Activated T-helper 1 cell treated with Interleukin-2 at 50 U/mL for 16 hours (primary cell): ENCODE measurements at regions not wholly inside any gene's neighbourhood (a gene's known extent, or its start where the extent isn't known, plus 50 kb on each side); places are given as distances from the start of the nearest gene placed in this dataset.
A peak's percentile ranks its signal among the peaks of the same experiment; 100 is the strongest.
"Not testable (repeated sequence)": the region's sequence is repeated elsewhere in the genome, so short reads cannot be mapped to it uniquely, and the experiment has no call there.

ENCODE experiments used
- DNase-seq: peaks from one replicate; pipeline ENCODE4 v3.0.0-alpha.2; 2020; ENCODE audit warnings: low read depth

DNA sequence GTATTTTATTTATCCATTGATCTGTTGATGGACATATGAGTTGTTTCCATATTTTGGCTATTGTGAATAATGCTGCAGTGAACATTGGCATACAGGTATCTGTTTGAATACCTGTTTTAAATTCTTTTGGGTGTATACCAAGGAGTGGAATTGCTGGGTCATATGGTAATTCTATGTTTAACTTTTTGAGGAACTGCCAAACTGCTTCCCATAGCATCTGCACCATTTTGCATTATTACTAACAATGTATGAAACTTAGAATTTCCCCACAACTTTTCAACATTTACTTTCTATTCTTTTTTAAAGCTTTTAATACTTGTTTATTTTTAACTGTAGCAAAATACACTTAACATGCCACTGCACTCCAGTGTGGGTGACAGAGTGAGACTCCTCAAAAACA is 57.0 kb upstream of the MSN start:
- DNase-seq = no peak

DNA sequence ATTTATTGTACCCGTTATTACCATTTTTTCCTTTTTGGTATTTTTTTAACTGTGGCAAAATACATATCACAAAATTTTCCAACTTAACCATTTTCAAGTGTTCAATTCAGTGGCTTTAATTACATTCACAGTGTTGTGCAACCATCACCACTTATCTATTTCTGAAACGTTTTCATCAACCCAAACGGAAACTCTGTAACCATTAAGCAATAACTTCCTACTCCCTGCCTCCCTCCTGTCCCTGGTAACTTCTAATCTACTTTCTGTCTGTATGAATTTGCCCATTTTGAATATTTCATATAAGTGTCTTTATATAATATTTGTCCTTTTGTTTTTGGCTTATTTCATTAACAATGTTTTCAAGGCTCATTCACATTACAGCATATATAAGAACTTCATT is 57.4 kb upstream of the MSN start:
- no peak for DNase-seq

DNA sequence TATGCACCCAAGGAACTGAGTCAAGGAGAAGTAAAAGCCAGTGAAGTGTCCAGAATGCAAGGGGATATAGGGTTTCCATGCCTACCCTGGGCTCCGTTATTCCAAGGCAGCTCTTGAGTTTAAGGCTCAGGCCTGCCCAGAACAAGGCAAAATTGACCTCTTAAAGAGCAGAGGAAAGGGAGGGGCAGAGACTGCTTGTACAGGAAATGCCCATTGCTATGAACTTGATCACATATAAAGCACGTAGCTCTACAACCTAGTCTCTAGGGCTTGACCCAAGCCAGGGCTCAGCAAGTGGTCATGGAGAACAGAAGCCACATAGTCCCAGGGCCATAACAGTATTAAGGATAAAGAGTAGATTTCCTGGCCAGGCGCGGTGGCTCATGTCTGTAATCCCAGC is 58.2 kb upstream of the MSN start:
- DNase-seq = no peak

DNA sequence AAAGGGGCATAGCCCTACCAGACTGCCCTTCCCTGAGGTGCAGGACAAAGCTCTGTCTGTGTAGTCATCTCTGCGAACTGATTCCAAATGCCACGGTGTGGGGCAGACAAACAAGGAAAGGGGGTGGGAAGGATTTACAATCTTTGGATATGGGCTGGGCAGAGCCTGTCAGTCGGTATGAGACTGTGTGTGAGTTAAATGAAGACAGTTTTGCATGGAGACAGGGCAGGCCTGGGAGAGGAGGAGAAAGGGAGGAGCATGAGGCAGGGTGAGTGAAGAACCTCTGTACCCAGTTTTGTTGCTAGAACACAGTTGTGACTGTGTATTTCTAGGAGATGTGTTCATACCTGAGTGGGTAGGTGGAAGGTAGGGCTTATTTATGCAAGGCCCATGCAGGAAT is 59.4 kb upstream of the MSN start:
- DNase-seq = no peak

DNA sequence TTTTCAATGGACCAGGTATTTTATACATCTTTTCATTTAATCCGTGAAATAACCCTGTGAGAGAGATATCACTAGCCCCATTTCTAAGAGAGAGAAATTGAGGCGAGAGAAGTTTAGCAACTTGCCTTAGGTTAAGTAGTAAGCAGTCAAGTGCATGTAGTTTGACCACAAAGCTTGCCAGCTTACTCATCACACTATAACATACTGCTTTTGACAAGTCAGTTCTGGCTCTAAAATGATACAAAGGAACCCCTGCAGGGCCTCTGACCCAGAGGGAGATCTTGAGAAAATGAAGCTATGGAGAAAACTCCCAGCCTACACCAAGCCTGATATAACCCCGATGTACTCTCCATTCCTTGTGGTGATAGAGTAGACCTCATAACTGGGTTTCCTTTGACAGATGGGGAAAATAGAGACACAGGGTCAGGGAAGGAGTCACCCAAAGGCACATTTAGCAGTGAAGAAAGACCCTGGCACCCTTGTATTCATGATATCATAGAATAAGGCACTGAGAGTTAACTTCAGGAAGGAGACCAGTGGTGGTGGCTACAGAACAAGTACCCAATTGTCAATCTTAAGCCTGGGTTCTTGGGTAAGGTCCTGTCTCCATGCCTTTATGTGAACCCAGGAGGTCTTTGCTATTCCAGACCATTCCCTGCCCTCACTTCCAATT is 60.2 kb upstream of the MSN start:
- DNase-seq = no peak

DNA sequence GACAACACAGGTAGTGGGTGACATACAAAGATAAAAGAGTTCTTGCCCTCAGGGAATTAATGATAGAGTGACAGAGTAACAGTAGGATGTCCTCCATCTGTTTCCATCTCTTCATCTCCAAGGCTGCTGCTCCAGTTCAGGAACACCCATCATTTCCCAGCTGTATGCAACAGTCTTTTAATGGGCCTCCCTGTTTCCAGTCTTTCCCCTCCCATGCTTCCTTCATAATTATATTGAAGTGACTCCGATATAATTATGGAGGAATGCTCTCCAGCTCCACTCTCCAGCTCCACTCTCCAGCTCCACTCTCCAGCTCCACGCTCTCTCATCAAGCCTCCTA is 65.3 kb upstream of the MSN start:
- DNase-seq = no peak

DNA sequence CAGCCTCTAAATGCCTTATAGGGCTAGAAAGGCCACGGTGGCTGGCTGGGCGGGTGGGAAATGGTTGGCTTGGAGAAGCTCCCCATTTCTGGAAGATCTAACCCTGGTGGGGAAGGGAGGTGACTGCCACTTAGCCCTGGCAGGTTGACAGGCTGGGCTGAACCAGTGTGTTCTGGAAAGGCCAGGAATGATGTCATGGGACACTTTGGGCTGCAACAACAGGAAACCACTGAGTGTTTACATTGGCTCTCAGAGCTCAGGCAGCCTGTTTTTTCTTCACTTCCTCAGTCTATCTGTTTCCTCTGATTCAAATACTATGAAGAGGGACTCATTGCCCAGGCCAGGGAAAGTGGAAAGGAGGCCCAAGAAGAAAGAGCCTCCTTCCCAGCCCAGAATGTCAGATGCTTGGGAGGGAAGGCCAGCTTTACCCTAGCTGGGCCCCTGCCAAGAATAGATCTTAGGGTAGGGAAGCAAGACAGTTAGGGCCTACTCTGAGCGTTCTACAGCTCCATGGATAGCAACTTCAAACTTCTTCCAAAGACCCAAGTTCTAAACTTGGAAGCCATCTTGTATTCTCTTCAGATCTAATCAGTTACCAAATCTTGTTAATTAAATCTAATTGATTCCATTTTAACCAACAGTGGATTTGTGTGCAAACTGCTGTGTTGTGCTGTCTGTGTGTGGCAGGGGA is 65.8 kb upstream of the MSN start:
- DNase-seq = peak; percentile 35

DNA sequence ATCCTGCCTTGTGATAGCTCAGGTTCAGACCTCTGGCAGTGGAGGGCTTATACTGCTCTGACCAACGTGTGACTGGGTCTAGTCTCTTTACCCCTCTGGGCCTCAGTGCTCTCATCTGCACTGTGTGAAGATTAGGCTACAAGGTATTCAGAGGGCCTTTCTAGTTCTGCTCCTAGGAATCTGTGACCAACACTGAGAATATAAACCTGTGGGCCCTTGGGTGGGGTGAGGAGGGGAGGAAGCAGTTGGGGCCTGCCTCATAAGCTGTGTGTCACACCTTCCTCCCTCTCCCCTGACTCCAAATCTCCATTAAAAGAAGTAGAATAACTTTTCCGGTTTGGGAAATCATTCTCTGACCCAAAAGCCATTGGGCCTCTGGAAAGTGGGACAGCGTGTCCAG is 66.3 kb upstream of the MSN start:
- DNase-seq = no peak

DNA sequence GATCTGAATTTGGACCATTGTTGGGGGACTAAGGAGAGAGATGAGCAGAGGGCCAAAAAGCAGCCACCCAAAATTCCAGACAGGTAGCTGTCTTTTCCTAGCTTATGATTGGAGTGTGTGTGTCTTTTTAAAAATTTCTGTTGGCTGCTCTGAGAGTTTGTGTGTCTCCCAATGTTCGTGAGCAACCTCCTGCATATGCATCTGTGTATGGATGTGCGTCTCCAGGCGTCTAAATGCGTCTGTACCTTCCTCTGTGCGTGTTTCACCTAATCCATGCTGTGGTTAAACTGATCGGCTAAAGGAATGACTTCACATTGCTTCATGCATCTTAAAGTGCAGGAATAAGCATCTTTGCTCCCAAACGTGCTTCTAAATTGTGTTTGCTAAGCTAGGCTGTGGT is 65.5 kb upstream of the LAS1L start:
- no peak for DNase-seq

DNA sequence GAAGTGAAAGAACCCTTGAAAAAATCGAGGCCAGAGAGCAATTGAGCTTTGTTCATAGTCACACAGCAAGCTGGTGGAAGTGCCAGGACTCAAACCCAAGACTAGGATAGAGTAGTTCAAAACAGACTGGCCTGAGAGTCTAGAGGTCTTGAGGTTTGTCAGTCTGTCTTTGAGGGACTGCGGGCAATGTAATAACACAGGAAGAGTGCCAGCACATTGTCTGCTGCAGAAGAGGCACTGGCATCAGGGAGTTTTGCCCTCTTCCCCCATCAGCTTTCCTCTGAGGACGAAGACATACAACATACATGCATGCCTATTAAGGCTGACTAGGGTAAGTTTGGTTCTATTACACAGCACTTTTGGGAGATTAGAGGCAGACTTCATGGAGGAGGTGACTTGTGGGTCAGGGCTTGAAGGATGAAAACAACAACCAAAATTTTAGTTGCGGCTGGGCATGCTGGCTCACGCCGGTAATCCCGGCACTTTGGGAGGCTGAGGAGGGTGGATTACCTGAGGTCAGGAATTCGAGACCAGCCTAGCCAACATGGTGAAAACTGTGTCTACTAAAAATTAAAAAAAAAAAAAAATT is 64.1 kb upstream of the LAS1L start:
- DNase-seq = no peak

DNA sequence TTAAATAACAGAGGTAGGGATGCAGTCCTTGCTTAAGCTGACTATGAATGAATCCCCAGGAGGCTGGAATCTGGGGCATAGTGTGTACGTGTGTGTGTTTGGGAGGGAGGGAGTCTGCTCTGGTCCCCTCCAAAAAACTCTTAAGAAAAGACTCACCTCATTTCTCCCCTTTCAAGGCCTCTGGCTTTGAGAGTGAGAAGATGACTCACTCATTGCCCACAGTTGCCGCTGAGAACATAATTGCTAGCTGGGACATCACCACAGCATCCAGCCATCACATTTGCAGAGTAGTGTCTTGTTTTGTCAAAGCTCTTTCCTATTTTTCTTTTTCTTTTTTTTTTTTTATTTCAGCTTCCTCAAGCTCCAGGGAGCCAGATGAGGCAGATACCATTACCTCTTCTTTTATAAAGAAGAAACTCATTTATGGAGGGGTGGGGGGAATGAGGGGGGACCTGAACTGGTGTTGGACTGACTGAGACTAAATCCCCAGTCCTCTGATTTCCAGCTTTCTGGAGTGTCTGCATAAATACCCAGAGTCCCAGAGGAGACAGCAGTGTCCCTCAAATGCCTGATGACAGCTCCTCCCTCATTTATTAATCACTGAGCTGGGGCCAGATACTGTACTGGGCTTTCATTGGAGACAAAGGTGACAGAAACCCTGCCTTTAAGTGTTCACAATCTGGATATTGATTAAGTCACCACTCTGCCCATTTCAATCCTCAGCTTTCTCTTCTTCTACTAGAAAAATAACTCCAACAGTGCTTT is 61.9 kb upstream of the LAS1L start:
- peak; percentile 39 for DNase-seq

DNA sequence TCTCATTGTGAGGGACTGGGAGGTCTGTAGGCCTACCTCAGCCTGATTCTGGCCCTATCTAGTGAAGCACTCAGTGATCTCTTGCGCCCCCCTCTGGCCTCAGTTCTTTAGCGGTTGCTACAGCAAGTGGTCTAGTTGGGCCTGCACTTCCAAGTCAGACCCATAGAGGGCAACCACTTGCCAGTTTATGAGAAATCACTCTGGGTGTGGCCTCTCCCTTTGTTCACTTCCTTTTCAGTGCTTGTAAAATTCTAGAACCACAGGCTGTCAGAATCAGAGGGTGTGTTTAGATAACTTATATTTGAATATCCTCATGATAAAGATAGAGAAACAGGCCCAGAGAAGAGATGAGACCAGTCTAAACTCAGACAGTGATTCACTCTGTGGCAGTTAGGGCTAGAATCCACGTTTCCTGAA is 60.9 kb upstream of the LAS1L start:
- DNase-seq = peak; percentile 79

DNA sequence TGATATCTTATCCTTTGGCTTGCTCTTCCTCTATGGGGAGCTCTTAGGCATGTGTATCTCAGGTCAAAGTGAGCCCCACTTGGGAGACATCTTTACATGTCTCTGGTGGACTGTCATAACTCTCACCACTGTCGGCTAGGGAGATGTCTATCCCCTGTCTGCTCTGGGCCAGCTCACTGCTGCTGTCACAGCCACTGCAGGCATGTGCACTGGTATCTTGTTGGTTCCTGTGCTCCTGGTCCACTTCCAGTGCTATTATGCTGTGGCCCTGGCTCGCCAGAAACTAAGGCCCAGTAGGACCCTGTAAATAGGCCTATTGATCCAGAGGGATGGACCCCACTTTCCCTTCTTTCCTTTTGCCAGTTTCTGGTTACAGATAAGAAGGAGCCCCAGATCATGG is 56.6 kb upstream of the LAS1L start:
- no peak for DNase-seq

DNA sequence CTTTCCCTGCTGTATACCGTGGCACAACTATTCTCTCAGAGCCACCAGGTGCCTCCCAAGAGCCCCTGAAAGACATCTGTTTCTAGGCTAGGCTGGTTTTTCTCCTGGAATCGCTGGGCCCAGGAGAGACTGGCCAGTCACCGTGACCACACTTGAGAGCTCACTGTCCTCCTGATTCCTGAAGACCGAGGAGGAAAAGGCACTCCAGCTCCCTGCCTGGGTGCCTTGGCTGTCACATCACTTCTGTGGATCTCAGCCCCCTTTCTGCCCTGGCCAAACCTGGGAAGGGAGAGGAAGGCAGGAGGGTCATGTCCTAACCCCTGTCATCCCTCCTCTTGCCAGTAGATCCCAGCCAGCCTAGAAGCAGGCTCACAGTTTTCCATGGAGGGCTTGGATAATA is 54.7 kb upstream of the LAS1L start:
- DNase-seq = no peak

DNA sequence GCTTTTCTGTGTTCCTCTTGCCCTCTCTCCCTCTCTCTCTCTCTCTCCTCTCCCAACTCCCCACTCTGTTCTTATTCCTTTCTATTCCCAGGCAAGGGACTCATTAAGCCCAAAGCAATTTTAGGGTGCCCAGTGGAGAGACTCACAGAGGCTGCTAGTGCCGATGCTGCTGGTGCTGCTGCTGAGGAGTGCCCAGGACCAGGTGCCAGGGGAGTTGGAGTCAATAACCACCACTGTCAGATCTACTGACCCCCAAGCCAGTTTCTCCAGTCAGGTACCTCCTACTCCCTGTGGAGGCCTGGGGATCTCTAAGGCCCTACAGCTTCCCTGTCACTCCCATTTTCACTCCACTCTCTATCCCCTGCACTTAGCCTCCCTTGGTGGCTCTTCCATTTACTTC is 54.2 kb upstream of the LAS1L start:
- no peak for DNase-seq

DNA sequence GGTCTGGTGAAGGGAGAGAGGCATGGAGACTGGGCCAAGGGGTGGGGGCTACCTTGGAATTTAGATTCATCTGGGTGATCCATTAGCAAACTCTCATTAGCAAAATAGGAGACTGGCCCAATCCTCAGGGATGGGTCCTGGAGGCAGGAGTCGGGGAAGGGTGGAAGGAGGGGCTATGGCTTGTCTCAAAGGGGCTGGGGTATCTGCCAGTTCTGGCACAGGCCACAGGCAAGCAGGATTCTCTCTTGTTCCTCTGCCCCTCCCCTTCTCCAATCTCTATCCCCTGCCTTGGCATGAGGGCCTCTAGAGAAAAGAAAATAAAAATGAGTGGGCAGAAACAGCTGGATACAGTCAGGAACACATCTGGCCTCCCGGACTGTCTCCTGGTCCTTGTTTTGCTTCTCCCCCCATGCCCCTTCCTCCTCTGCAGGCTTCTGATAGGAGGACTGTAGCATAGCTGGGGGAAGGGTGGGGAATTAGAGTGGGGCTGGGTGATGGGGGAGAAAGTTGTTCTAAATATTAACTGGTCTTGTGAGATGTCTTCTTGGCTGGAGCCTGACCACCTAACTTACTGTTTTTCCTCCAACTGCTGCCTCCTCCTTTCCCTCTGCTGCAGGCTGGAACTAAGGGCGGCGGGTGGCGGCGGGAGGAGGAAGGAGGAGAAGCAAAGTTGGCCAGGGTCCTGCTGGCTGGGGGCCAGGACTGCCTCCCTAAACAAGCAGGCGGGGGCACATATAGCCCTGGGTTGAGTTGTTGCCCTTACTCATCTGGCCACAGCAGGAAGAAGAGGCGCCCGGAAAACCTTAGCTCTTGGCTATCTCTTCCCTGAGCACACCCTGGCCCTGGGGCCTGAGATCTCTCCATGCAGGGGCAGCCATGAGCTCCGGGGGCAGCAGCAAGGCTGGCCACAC is 53.3 kb upstream of the LAS1L start:
- DNase-seq = no peak

DNA sequence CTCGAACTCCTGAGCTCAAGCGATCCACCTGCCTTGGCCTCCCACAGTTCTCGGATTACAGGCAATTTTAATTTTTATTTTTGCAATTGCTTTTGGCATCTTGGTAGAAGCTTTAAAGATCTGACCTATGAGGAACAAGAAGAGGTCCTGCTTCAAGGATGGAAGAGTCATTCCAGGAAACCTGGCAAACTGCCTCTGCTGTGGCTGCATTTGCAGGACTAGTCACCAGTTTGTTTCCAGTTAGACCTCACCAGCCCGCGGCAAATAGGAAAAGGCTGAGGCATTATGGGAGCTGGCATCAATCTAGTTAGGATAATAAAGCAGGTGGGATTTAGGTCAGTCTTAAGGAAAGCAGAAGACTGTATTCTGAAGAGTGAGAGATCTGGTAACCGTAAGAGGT is 51.9 kb upstream of the LAS1L start:
- no peak for DNase-seq

DNA sequence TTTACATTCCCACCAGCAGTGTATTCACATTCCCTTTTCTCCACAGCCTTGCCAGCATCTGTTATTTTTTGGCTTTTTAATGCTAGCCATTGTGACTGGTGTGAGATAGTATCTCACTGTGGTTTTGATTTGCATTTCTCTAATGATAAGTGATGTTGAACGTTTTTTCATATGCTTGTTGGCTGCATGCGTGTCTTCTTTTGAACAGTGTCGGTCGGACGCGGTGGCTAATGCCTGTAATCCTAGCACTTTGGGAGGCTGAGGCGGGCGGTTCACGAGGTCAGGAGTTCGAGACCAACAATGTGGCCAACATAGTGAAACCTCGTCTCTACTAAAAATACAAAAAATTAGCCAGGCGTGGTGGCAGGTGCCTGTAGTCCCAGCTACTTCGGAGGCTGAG is 50.6 kb upstream of the LAS1L start:
- not testable (repeated sequence) for DNase-seq
